ENCODE measurements at regions not wholly inside any gene's neighbourhood (a gene's known extent, or its start where the extent isn't known, plus 50 kb on each side); places are given as distances from the start of the nearest gene placed in this dataset.
"Not testable (repeated sequence)": the region's sequence is repeated elsewhere in the genome, so short reads cannot be mapped to it uniquely, and the experiment has no call there.

- H3K4me1 Mint-ChIP-seq (ENCODE audit: low read depth) = peaks cover 3% of the 10 kb centered on the region
- DNase-seq = no peak
- POLR2A ChIA-PET = interaction anchor here (1.1 kb wide), 1 partner anchor 9 kb away, joined by 3 read pairs; no protein-coding TSS in a partner anchor
- CTCF ChIA-PET = interaction anchor here (1.1 to 2.1 kb wide), 2 partner anchors 30 to 195 kb away, joined by 3 to 4 read pairs; no protein-coding TSS in a partner anchor
- no peaks in the 10 kb centered on the region for H3K27me3 Mint-ChIP-seq
- intact Hi-C loops (cut with micrococcal nuclease) = no loop called here
- TF ChIP-seq CTCF (IDR thresholded peaks at IDR 0.05) = no peak
- no peak overlapping the region for H3K27ac Mint-ChIP-seq
- no peak overlapping the region for H3K4me3 Mint-ChIP-seq
- ATAC-seq = no peak
- H3K9me3 Mint-ChIP-seq = no peaks in the 10 kb centered on the region
- H3K36me3 Mint-ChIP-seq (ENCODE audit: low read depth) = no peaks in the 10 kb centered on the region
These were observed 82.8 kb upstream of the ATP1A1 start for GRCh38 chr1:116290085-116290705.

- ChIA-PET CTCF (no interaction called here), POLR2A (interaction anchor here (1.1 kb wide), 1 partner anchor 9 kb away, joined by 3 read pairs; no protein-coding TSS in a partner anchor)
- Mint-ChIP-seq H3K36me3 (ENCODE audit: low read depth) (no peaks in the 10 kb centered on the region), H3K4me1 (ENCODE audit: low read depth) (peaks cover 3% of the 10 kb centered on the region), H3K27ac (no peak overlapping the region), H3K27me3 (no peaks in the 10 kb centered on the region), H3K4me3 (no peak overlapping the region), H3K9me3 (no peaks in the 10 kb centered on the region)
- no peak for TF ChIP-seq CTCF (IDR thresholded peaks at IDR 0.05)
- intact Hi-C loops (cut with micrococcal nuclease) = no loop called here
- DNase-seq (no peak), ATAC-seq (no peak)
These were observed 82.0 kb upstream of the ATP1A1 start for GRCh38 chr1:116291024-116291423.

DNA sequence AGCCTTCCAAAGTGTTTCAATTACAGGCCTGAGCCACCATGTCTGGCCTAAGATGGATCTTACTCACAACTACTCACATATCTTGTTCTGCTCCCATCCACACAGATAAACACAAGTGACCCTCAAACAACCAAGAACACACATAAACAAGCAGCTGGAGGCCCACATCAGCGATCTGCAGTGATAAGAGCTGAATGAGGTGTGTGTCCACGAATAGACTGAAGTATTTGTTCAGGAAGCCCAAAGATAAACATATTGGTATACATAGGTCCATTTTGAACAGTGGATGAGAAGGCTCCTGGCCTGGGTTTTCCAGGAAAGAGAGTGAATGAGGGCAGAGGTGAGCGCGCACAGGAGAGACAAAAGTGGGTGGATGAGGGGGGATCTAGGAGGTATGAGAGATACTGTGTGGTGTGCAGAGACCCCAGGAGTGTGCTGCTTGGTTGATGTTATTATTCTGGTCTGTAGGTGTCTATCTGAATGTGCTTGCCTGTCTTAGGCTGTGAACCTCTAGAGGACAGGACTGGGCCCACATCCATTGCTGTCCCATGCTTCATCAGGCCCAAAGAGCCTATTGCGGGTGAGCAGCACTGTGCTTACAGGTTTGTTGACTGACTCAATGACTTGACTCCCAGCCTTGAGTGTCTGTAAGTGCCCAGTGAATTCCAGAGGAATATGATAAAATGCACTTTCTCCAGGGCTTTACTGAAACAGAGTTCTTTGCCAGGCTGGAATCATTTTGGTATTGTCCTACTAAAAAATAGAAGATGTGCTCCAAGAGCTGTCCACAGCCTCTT, 79.9 kb upstream of the ATP1A1 start:
- intact Hi-C loops (cut with micrococcal nuclease) = no loop called here
- no peak for DNase-seq
- ATAC-seq = no peak
- Mint-ChIP-seq H3K4me3 (no peak overlapping the region), H3K4me1 (ENCODE audit: low read depth) (no peaks in the 10 kb centered on the region), H3K27me3 (no peaks in the 10 kb centered on the region), H3K9me3 (no peaks in the 10 kb centered on the region), H3K36me3 (ENCODE audit: low read depth) (no peaks in the 10 kb centered on the region), H3K27ac (no peak overlapping the region)
- ChIA-PET POLR2A (no interaction called here), CTCF (no interaction called here)
- TF ChIP-seq CTCF (IDR thresholded peaks at IDR 0.05) = no peak

DNA sequence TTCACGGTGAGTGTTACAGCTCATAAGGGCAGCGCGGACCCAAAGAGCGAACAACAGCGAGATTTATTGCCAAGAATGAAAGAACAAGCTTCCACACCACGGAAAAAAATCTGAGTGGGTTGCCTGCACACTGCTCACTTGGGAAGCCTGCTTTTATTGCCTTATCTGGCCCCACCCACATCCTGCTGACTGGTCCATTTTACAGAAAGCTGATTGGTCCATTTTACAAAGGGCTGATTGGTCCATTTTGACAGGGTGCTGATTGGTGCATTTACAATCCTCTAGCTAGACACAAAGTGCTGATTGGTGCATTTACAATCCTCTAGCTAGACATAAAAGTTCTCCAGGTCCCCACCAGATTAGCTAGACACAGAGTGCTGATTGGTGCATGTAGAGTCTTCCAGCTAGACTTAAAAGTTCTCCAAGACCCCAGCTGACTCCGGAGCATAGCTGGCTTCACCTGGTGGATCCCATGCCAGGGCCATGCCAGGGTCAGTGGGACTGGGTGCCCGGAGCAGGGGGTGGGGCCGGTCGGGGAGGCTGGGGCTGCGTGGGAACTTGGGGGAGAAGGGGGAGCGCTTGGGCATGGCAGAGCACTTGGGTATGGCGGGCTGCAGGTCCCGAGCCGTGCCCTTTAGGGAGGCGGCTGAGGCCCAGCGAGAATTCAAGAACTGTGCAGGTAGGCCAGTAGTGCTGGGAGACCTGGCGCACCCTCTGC, 75.4 kb upstream of the ATP1A1 start:
- no peak for ATAC-seq
- Mint-ChIP-seq H3K36me3 (ENCODE audit: low read depth) (no peaks in the 10 kb centered on the region), H3K4me3 (no peak overlapping the region), H3K4me1 (ENCODE audit: low read depth) (peaks cover 4% of the 10 kb centered on the region), H3K27ac (no peak overlapping the region), H3K27me3 (no peaks in the 10 kb centered on the region), H3K9me3 (no peaks in the 10 kb centered on the region)
- ChIA-PET POLR2A (no interaction called here), CTCF (no interaction called here)
- intact Hi-C loops (cut with micrococcal nuclease) = no loop called here
- TF ChIP-seq CTCF (IDR thresholded peaks at IDR 0.05) = no peak
- DNase-seq = no peak

GRCh38 chr1:116298213-116298579, 74.8 kb upstream of the ATP1A1 start:
- not testable (repeated sequence) for H3K4me1 Mint-ChIP-seq (ENCODE audit: low read depth)

More at GRCh38 chr1:116298213-116298579, 74.8 kb upstream of the ATP1A1 start:
- CTCF ChIA-PET; H3K9me3 Mint-ChIP-seq; intact Hi-C loops (cut with micrococcal nuclease); H3K36me3 Mint-ChIP-seq (ENCODE audit: low read depth); H3K27ac Mint-ChIP-seq; DNase-seq; H3K27me3 Mint-ChIP-seq; POLR2A ChIA-PET; H3K4me3 Mint-ChIP-seq; ATAC-seq: not testable (repeated sequence)
